IMR-90 (cell line): ENCODE measurements at regions not wholly inside any gene's neighbourhood (a gene's known extent, or its start where the extent isn't known, plus 50 kb on each side); places are given as distances from the start of the nearest gene placed in this dataset.

Source experiments
- ATAC-seq: fragments of 200-7000 bp; cut with Tn5 transposase; 2 replicates; pipeline ENCODE4 v1.9.1; 2020; ENCODE audit warnings: low read depth, mild to moderate bottlenecking, moderate library complexity
- BruUV-seq: library from RNA; stranded (reverse); fragments of 400-500 nt; replicated peaks from 2 replicates; lab custom pipeline; 2021; lab: Mats Ljungman, UMichigan
- CTCF ChIA-PET: fragments of 300-600 bp; formaldehyde crosslinking; extraction: SDS; loops from one replicate; lab custom pipeline; 2021; ENCODE audit warnings: antibody characterized with exemption; lab: Yijun Ruan, JAX
- POLR2A ChIA-PET: fragments of 300-600 bp; sonication (Branson Sonifier 250); formaldehyde crosslinking; loops from one replicate; lab custom pipeline; 2022; ENCODE audit warnings: antibody characterized with exemption; ENCODE audit not compliant: unreplicated experiment; lab: Charles Lee
- DNase-seq: peaks from one replicate; pipeline ENCODE4 v3.0.0; 2013
- H2AFZ ChIP-seq: replicated peaks from 2 replicates; pipeline ENCODE3; 2013; ENCODE audit warnings: low read length, mild to moderate bottlenecking; ENCODE audit not compliant: poor library complexity
- H2AK5ac ChIP-seq: 2 replicates; pipeline ENCODE4 v1.6.1; 2013; ENCODE audit warnings: low read depth, low read length, inconsistent platforms
- H2AK9ac ChIP-seq: replicated peaks from 2 replicates; pipeline ENCODE3; 2013; ENCODE audit warnings: mild to moderate bottlenecking, low read depth, low read length, moderate library complexity; ENCODE audit not compliant: poor library complexity
- H2BK120ac ChIP-seq: 2 replicates; pipeline ENCODE4 v1.6.1; 2013; ENCODE audit warnings: low read depth, low read length, inconsistent platforms
- H2BK15ac ChIP-seq: 3 replicates; pipeline ENCODE4 v1.6.1; 2013; ENCODE audit warnings: low read depth, low read length, inconsistent platforms
- H2BK20ac ChIP-seq: 2 replicates; pipeline ENCODE4 v1.6.1; 2013; ENCODE audit warnings: low read depth, mild to moderate bottlenecking, inconsistent platforms, low read length, moderate library complexity
- H2BK5ac ChIP-seq: 2 replicates; pipeline ENCODE4 v1.6.1; 2013; ENCODE audit warnings: mild to moderate bottlenecking, low read depth, low read length, inconsistent platforms; ENCODE audit not compliant: poor library complexity, severe bottlenecking
- H3K14ac ChIP-seq: replicated peaks from 2 replicates; pipeline ENCODE4 v1.6.1; 2013; ENCODE audit warnings: low read depth, low read length, inconsistent platforms
- H3K18ac ChIP-seq: 2 replicates; pipeline ENCODE4 v1.6.1; 2013; ENCODE audit warnings: low read depth, low read length, control low read depth
- H3K23ac ChIP-seq: 2 replicates; pipeline ENCODE4 v1.6.1; 2013; ENCODE audit warnings: low read depth, low read length, inconsistent platforms
- H3K27ac ChIP-seq: 2 replicates; pipeline ENCODE4 v1.5.1; 2013; ENCODE audit warnings: mild to moderate bottlenecking, control low read depth, low read length; ENCODE audit not compliant: insufficient read depth
- H3K27me3 ChIP-seq: 2 replicates; pipeline ENCODE4 v1.6.1; 2013; ENCODE audit warnings: low read length; ENCODE audit not compliant: control insufficient read depth, insufficient read depth
- H3K36me3 ChIP-seq: 2 replicates; pipeline ENCODE4 v1.6.1; 2013; ENCODE audit warnings: low read length, mixed read lengths; ENCODE audit not compliant: control insufficient read depth, insufficient read depth
- H3K4ac ChIP-seq: 2 replicates; pipeline ENCODE4 v1.6.1; 2013; ENCODE audit warnings: low read depth, low read length, inconsistent platforms
- H3K4me1 ChIP-seq: 2 replicates; pipeline ENCODE4 v1.6.1; 2013; ENCODE audit warnings: low read length, mixed read lengths; ENCODE audit not compliant: control insufficient read depth, insufficient read depth
- H3K4me2 ChIP-seq: 2 replicates; pipeline ENCODE4 v1.6.1; 2013; ENCODE audit warnings: low read depth, mild to moderate bottlenecking, control low read depth, low read length, moderate library complexity
- H3K4me3 ChIP-seq: 2 replicates; pipeline ENCODE4 v1.5.1; 2013; ENCODE audit warnings: low read depth, mild to moderate bottlenecking, control low read depth, low read length, moderate library complexity; ENCODE audit not compliant: insufficient read depth
- H3K56ac ChIP-seq: 2 replicates; pipeline ENCODE4 v1.6.1; 2013; ENCODE audit warnings: low read length, inconsistent platforms; ENCODE audit not compliant: insufficient read depth; ENCODE audit errors: extremely low read depth
- H3K79me1 ChIP-seq, 2 experiments: 2 replicates each; pipeline ENCODE4 v1.6.1; 2013; ENCODE audit warnings: low read length in 2 of 2, inconsistent platforms in 1 of 2, low read depth in 1 of 2
- H3K9ac ChIP-seq: 2 replicates; pipeline ENCODE4 v1.6.1; 2013; ENCODE audit warnings: low read depth, low read length, control low read depth
- H3K9me1 ChIP-seq: 2 replicates; pipeline ENCODE4 v1.6.1; 2013; ENCODE audit warnings: low read length, inconsistent platforms; ENCODE audit not compliant: insufficient read depth
- H3K9me3 ChIP-seq: 2 replicates; pipeline ENCODE4 v1.6.1; 2013; ENCODE audit warnings: low read length; ENCODE audit not compliant: control insufficient read depth, insufficient read depth
- H4K20me1 ChIP-seq: 2 replicates; pipeline ENCODE4 v1.6.1; 2013; ENCODE audit warnings: low read length, inconsistent platforms; ENCODE audit not compliant: insufficient read depth
- H4K5ac ChIP-seq: 2 replicates; pipeline ENCODE4 v1.6.1; 2013; ENCODE audit warnings: mild to moderate bottlenecking, low read depth, low read length, control low read depth
- H4K8ac ChIP-seq, 2 experiments: 2 replicates each; pipeline ENCODE4 v1.6.1; 2013; ENCODE audit warnings: low read depth in 2 of 2, low read length in 2 of 2, control low read depth in 1 of 2, inconsistent platforms in 1 of 2
- H4K91ac ChIP-seq: 2 replicates; pipeline ENCODE4 v1.6.1; 2013; ENCODE audit warnings: low read depth, low read length, inconsistent platforms; ENCODE audit not compliant: insufficient read depth
- BHLHE40 ChIP-seq: fragments of 150-350 bp; IDR thresholded peaks from 2 replicates; pipeline ENCODE4 v1.6.1; 2016; ENCODE audit warnings: mild to moderate bottlenecking, low read depth, low read length
- CEBPB ChIP-seq: IDR thresholded peaks from 2 replicates; pipeline ENCODE4 v1.6.1; 2012; ENCODE audit warnings: low read depth, low read length, improper control_type of control experiment
- CHD1 ChIP-seq: IDR thresholded peaks from 2 replicates; pipeline ENCODE4 v1.6.1; 2012; ENCODE audit warnings: low read depth, low read length, improper control_type of control experiment
- CTCF ChIP-seq: conservative IDR thresholded peaks from 2 replicates; pipeline ENCODE4 v1.5.1; 2012; ENCODE audit warnings: mild to moderate bottlenecking, low read depth, low read length, improper control_type of control experiment
- ELK1 ChIP-seq: fragments of 150-350 bp; IDR thresholded peaks from 2 replicates; pipeline ENCODE4 v1.6.1; 2016; ENCODE audit warnings: low read depth, mild to moderate bottlenecking, low read length, moderate library complexity, borderline replicate concordance
- MAFK ChIP-seq: IDR thresholded peaks from 2 replicates; pipeline ENCODE4 v1.6.1; 2012; ENCODE audit warnings: low read depth, low read length, improper control_type of control experiment
- MXI1 ChIP-seq: IDR thresholded peaks from 2 replicates; pipeline ENCODE4 v1.6.1; 2012; ENCODE audit warnings: low read depth, mild to moderate bottlenecking, low read length, moderate library complexity, borderline replicate concordance
- POLR2A ChIP-seq: IDR thresholded peaks from 2 replicates; pipeline ENCODE4 v1.6.1; 2012; ENCODE audit warnings: mild to moderate bottlenecking, low read depth, low read length
- RAD21 ChIP-seq: IDR thresholded peaks from 2 replicates; pipeline ENCODE4 v1.6.1; 2012; ENCODE audit warnings: low read length, improper control_type of control experiment
- RFX5 ChIP-seq: IDR thresholded peaks from 2 replicates; pipeline ENCODE4 v1.8.0; 2012; ENCODE audit warnings: low read depth, mild to moderate bottlenecking, low read length, moderate library complexity
- WGBS, 2 experiments: methylation state at CpG; one replicate each; pipeline versions ENCODE4 v1.1.5 to v1.1.7; 2013; ENCODE audit warnings: missing lambda C conversion rate in 2 of 2; ENCODE audit not compliant: insufficient read length in 1 of 2; ENCODE audit errors: extremely low coverage in 2 of 2; 5-methylcytosine and 5-hydroxymethylcytosine counted together
- dilution Hi-C: fragments of 300-500 bp; cut with HindIII; formaldehyde crosslinking; loops from one replicate; pipeline ENCODE4 v1.14.3; 2018; ENCODE audit warnings: low sequenced_read_pairs; ENCODE audit not compliant: unreplicated experiment
- in situ Hi-C: fragments of 300-500 bp; cut with MboI; formaldehyde crosslinking; loops from 3 replicates; pipeline ENCODE4 v1.14.3; 2019; ENCODE audit warnings: low sequenced_read_pairs, inconsistent platforms, mixed read lengths
- intact Hi-C: fragments of 100-400 bp; cut with micrococcal nuclease; formaldehyde crosslinking; loops from 2 replicates; pipeline ENCODE4 v1.10.0; 2022
- TF ChIP-seq, protein P1 (sequence below): fragments of 150-350 bp; IDR thresholded peaks from 2 replicates; pipeline ENCODE4 v1.6.1; 2017; ENCODE audit warnings: mild to moderate bottlenecking, antibody characterized with exemption, low read length, low read depth

- TF ChIP-seq MAFK: no peak; the same call in 1 of the 2 replicates
Measured at GRCh38 chr16:86931410-86931941, 353.1 kb downstream of the FOXL1 start (continued).

- Histone ChIP-seq H4K8ac (peak overlapping the region; percentile 74 to 88), H2AK9ac (peak overlapping the region; percentile 96), H3K27ac (no peak overlapping the region; the same call in 1 of the 2 replicates), H3K27me3 (no peaks in the 10 kb centered on the region; the same call in 1 of the 2 replicates), H4K20me1 (no peaks in the 10 kb centered on the region), H2BK120ac (peak overlapping the region; percentile 99), H3K36me3 (no peaks in the 10 kb centered on the region), H3K56ac (peak overlapping the region; percentile 23), H3K14ac (peak overlapping the region; percentile 96), H3K79me1 (peaks cover 4 to 28% of the 10 kb centered on the region in 2 experiments; a peak in 3 of 4 replicates), H4K5ac (peak overlapping the region; percentile 7; the same call in 1 of the 2 replicates), H2AFZ (peak overlapping the region; percentile 86), H3K18ac (peak overlapping the region; percentile 39), H2BK20ac (peak overlapping the region; percentile 90), H2BK5ac (peak overlapping the region; percentile 48), H3K9ac (no peak overlapping the region), H3K9me3 (no peaks in the 10 kb centered on the region), H3K4me1 (peaks cover 26% of the 10 kb centered on the region), H3K23ac (peak overlapping the region; percentile 94), H2BK15ac (peak overlapping the region; percentile 98), H3K4me2 (no peak overlapping the region), H2AK5ac (peak overlapping the region; percentile 98), H3K4me3 (no peak overlapping the region), H4K91ac (peak overlapping the region; percentile 98), H3K9me1 (peaks cover 29% of the 10 kb centered on the region), H3K4ac (peak overlapping the region; percentile 99)
- BruUV-seq: no TSS peak
- ChIA-PET POLR2A (no interaction called here), CTCF (no interaction called here)
- dilution Hi-C loops (no loop called here), in situ Hi-C loops (no loop called here), intact Hi-C loops (no loop called here)
- DNase-seq (no peak), ATAC-seq (no peak)
- WGBS, 2 experiments: 94 to 98% methylated on average over 8 of the region's 8 CpGs
- TF ChIP-seq RFX5 (no peak), CTCF (no peak), MAFK (no peak), CHD1 (no peak), POLR2A (no peak; the same call in 1 of the 2 replicates), CEBPB (no peak), ELK1 (no peak), BHLHE40 (no peak), MXI1 (no peak), RAD21 (no peak)
- TF ChIP-seq, protein P1, sequence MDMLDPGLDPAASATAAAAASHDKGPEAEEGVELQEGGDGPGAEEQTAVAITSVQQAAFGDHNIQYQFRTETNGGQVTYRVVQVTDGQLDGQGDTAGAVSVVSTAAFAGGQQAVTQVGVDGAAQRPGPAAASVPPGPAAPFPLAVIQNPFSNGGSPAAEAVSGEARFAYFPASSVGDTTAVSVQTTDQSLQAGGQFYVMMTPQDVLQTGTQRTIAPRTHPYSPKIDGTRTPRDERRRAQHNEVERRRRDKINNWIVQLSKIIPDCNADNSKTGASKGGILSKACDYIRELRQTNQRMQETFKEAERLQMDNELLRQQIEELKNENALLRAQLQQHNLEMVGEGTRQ: no peak
Measured at GRCh38 chr16:86932130-86932982, 354.0 kb downstream of the FOXL1 start.
